ENCODE measurements at regions not wholly inside any gene's neighbourhood (a gene's known extent, or its start where the extent isn't known, plus 50 kb on each side); places are given as distances from the start of the nearest gene placed in this dataset.

DNA sequence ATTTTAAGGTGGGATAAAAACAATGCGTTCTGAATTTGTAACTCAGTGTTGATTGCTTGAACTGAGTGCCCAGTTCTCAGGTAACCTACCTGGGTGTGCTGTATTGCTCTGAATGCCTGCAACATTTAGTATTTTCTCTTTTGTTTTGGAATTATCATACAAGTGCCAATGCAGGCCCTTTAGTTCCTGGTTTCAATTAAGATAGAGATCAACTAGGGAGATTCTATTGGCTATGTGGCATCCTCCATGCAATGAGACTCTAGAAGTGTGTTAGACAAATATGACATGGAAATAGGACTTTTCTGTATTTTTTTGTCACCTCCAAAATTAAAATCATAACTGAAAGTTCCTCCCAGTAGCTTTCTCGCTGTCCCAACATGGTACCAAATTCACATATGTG lies 438.7 kb upstream of the IGFBP7 start:
- no peaks in the 10 kb centered on the region for H3K27me3 Mint-ChIP-seq
- H3K27ac Mint-ChIP-seq (ENCODE audit: low read depth), result no peak overlapping the region
- no peak for ATAC-seq (replicated peaks; ENCODE audit: extremely low read depth, poor library complexity, severe bottlenecking)
- H3K4me1 Mint-ChIP-seq, result no peaks in the 10 kb centered on the region
- DNase-seq (ENCODE audit: low spot score in 2 of 2), result no peak
- H3K36me3 Mint-ChIP-seq (ENCODE audit: insufficient read depth), result no peaks in the 10 kb centered on the region
- no peaks in the 10 kb centered on the region for H3K9me3 Mint-ChIP-seq
- H3K4me3 Mint-ChIP-seq, result no peak overlapping the region

DNA sequence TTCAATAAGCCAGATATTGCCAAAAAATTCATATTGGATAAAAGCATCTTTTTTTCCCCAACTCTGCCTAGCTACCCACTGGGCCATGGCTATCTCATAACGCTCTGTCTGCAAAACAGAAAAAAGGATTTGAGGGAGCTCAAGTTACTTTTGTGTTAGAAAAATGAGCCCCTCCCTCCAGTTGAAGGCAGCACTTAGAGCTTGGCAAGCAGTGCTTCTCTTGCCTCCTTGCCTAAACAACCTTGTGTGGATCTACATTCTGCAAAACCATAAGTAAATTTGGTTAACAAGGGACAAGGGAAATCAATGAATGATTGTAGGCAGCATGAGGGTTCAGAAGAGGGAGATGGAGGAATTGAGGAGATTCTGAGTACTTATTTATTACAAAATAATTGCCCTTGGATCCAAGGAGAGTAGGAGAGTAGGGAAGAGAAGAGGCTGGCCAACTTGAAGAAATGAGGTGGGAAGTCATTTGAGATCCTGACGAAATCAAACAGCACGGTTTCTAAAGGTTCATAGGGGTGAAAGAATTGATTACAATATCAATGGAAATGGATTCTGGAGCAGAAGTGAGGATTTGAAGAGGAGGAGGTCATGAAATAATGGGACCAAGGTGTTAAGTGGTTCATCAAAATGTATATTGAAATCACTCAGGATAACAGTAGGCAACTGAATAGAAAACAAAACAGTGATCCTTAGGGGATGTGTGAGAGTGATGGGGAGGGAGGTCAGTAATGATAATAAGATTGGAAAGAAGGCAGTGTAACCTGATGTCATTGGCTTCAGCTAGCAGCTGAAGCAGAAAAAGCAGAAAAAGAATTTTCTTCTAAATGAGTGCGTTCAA lies 434.8 kb upstream of the IGFBP7 start:
- ATAC-seq (replicated peaks; ENCODE audit: extremely low read depth, poor library complexity, severe bottlenecking) (no peak), DNase-seq (ENCODE audit: low spot score in 2 of 2) (no peak)
- Mint-ChIP-seq H3K36me3 (ENCODE audit: insufficient read depth) (no peaks in the 10 kb centered on the region), H3K4me3 (no peak overlapping the region), H3K4me1 (no peaks in the 10 kb centered on the region), H3K9me3 (no peaks in the 10 kb centered on the region), H3K27me3 (no peaks in the 10 kb centered on the region), H3K27ac (ENCODE audit: low read depth) (no peak overlapping the region)

DNA sequence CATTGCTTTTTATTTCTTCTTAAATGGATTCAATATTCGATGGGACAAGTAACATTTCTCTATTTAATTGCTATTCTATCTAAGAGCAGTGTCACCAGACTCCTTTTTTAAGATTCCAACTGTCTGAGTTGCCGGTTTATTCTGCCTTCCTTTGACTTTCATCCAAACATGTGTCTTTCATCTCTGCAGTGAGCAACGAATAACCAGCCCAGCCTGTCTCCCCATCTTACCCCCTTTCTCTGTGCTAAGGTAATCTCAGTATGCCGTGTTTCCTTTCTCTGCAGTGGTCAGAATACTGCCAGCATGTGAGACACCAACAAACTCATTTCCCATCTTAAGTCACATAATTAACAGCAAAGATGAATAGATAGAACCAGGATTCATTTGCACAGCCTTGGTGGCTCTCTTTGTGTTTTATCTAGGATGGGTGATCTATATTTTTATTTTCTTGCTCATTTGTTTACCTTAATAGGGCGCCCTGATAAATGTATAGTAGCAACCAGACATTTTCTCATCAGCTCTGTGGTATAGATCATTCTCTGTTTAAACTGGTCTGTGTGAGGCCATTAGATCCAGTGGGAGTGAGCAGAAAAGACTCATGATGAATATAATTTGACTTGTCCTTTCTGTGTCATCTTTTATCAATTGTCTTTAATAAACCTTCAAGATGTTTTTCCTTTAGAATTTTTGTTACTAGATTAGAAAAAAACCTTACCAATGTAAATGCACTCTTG lies 394.8 kb upstream of the IGFBP7 start:
- Mint-ChIP-seq H3K4me1 (no peaks in the 10 kb centered on the region), H3K27ac (ENCODE audit: low read depth) (no peak overlapping the region), H3K36me3 (ENCODE audit: insufficient read depth) (no peaks in the 10 kb centered on the region), H3K4me3 (no peak overlapping the region), H3K27me3 (no peaks in the 10 kb centered on the region), H3K9me3 (peaks cover 16% of the 10 kb centered on the region)
- ATAC-seq (replicated peaks; ENCODE audit: extremely low read depth, poor library complexity, severe bottlenecking) (no peak), DNase-seq (ENCODE audit: low spot score in 2 of 2) (no peak)

DNA sequence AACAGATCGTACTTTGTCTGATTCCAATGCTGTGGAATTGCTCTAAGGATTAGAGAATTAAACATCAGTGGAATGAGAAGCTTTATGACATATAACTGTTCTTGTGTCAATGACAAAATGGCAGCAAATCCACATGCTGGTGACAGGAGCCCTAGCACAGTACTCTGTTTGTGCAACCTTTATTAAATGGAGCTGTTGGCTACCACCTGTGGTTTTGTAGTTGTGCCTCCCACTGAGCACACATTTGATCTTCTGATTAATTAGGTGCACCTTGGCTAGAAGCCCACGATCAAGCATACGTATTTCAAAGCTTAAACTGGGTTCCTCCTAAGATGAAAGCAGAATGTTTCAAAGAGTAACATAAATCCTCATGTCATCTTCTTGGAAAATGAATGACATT lies 394.0 kb upstream of the IGFBP7 start:
- Mint-ChIP-seq H3K27me3 (no peaks in the 10 kb centered on the region), H3K27ac (ENCODE audit: low read depth) (no peak overlapping the region), H3K9me3 (peaks cover 10% of the 10 kb centered on the region), H3K4me3 (no peak overlapping the region), H3K4me1 (no peaks in the 10 kb centered on the region), H3K36me3 (ENCODE audit: insufficient read depth) (no peaks in the 10 kb centered on the region)
- ATAC-seq (replicated peaks; ENCODE audit: extremely low read depth, poor library complexity, severe bottlenecking) (no peak), DNase-seq (ENCODE audit: low spot score in 2 of 2) (no peak)

DNA sequence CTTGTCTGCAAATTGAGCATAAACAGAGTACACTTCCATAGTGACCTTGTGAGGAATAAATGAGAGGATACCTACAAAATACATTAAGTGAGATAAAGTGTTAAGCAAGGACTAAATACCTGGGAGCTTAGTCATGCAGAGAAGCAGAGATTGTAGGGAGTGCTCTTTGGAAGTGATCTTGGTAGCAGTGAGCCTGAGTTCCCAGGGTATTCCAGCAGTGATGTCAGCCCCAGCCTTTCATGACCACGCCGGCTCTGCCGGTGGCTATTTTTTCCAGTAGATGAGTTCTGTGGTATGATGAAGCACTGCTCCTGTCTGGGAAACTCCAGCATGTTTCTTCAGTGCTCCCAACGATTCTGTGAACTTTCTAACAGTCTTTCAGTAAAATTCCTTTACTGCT lies 391.5 kb upstream of the IGFBP7 start:
- no peak for DNase-seq (ENCODE audit: low spot score in 2 of 2)
- no peaks in the 10 kb centered on the region for H3K36me3 Mint-ChIP-seq (ENCODE audit: insufficient read depth)
- no peak overlapping the region for H3K4me3 Mint-ChIP-seq

DNA sequence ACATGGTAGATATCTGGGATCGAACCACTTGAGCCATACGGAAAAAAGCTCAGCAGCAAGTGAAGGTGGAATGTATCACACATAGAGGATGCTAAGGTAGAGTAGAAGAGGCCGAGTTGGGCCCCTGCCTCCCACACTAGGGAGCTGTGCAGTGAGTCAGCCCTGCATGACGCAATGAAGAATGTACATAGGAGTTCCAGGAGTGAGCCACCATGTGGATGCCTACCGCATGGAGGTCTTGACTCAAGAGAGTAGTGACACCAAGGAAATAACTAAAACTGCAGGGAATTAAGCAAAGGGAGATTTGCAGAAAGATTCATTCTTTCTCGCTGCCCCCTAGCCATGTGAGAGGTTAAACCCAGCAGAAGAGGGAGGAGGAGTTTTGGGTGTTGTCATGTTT lies 389.6 kb upstream of the IGFBP7 start:
- Mint-ChIP-seq H3K4me3 (no peak overlapping the region), H3K27me3 (no peaks in the 10 kb centered on the region), H3K36me3 (ENCODE audit: insufficient read depth) (no peaks in the 10 kb centered on the region), H3K27ac (ENCODE audit: low read depth) (no peak overlapping the region), H3K4me1 (no peaks in the 10 kb centered on the region), H3K9me3 (peaks cover 18% of the 10 kb centered on the region)
- no peak for DNase-seq (ENCODE audit: low spot score in 2 of 2)
- no peak for ATAC-seq (replicated peaks; ENCODE audit: extremely low read depth, poor library complexity, severe bottlenecking)

More for the DNA sequence above, 391.5 kb upstream of the IGFBP7 start:
- Mint-ChIP-seq H3K27ac (ENCODE audit: low read depth) (no peak overlapping the region), H3K4me1 (no peaks in the 10 kb centered on the region), H3K27me3 (no peaks in the 10 kb centered on the region), H3K9me3 (peaks cover 18% of the 10 kb centered on the region)
- ATAC-seq (replicated peaks; ENCODE audit: extremely low read depth, poor library complexity, severe bottlenecking), result no peak

DNA sequence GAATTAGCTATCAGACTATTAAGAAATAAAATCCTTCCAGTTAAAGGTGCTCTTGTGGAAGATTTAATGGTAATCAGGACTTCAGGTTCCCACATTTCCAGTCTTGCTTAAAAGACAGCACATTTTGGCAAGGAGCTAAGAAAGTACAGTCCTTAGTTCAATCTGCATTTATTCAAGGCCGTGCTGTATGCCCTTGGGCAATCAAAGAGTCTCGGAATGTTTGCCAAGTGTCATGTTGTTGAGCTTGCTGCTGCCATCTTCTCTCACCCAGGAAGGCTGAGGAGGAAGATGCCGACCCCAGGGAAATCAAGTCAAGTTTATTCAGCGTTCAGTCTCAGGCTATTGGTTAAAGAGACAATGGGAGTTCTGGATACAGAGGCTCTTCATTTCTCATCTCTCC lies 388.1 kb upstream of the IGFBP7 start:
- H3K4me1 Mint-ChIP-seq, result no peaks in the 10 kb centered on the region
- H3K27ac Mint-ChIP-seq (ENCODE audit: low read depth), result no peak overlapping the region
- H3K27me3 Mint-ChIP-seq, result no peaks in the 10 kb centered on the region
- ATAC-seq (replicated peaks; ENCODE audit: extremely low read depth, poor library complexity, severe bottlenecking), result no peak
- no peaks in the 10 kb centered on the region for H3K36me3 Mint-ChIP-seq (ENCODE audit: insufficient read depth)
- H3K4me3 Mint-ChIP-seq, result no peak overlapping the region
- DNase-seq (ENCODE audit: low spot score in 2 of 2), result no peak
- H3K9me3 Mint-ChIP-seq, result peaks cover 24% of the 10 kb centered on the region

DNA sequence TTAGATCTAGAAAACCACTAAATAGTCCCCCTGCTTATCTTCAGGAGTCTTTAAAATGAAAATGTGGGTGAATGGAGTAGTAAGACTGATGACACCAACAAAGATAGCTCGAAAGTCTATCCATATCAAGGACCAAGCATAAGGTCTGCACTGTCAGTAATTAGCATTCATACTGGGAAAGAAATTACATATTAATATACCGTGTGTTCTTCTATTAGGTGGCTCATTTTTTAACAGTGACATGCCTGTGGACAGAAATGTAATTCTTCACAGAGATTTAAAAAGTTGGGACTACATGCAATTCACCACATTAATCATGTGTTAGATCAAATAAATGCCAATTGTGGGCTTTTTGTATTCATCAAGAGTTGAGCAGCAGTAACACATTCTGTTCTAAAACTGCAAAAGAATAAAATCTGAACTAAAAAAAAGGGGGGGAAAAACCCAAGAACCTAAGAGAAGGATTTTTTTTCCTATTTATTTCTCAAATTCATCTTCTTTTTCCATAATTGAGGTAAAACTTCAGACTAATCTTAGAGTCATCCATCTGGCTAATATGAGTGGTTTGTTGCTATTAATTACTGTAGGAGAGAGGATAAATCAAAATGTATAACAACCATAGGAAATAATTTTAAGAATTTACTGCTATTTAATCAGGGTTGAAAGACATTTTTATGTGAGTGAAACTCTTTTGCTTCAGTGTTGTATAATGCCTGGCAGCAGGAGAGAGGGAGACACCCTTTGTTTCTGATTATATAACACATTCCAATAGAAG lies 386.7 kb upstream of the IGFBP7 start:
- Mint-ChIP-seq H3K27me3 (no peaks in the 10 kb centered on the region), H3K4me3 (no peak overlapping the region), H3K9me3 (peaks cover 24% of the 10 kb centered on the region), H3K4me1 (no peaks in the 10 kb centered on the region), H3K27ac (ENCODE audit: low read depth) (no peak overlapping the region), H3K36me3 (ENCODE audit: insufficient read depth) (no peaks in the 10 kb centered on the region)
- DNase-seq (ENCODE audit: low spot score in 2 of 2) (no peak), ATAC-seq (replicated peaks; ENCODE audit: extremely low read depth, poor library complexity, severe bottlenecking) (no peak)

DNA sequence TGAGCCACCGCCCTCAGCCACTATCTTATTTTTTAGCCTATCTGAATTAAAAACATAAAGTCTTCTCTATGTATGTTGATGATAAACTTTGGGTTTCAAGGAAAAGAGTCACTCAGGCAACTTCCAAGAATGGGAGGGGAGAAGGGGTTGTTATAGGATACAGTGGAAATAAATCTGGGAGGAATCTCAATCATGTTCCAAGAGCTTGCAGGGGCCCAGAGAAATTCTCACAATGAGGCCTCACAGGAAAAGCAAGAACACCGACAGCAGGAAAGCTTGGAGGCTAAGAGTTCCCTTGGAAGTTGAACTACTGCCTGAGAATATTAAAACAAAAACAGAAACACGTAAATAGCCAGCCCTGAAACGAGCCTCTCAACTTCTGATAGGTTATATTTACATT lies 384.6 kb upstream of the IGFBP7 start:
- H3K4me1 Mint-ChIP-seq, result no peaks in the 10 kb centered on the region
- H3K36me3 Mint-ChIP-seq (ENCODE audit: insufficient read depth), result no peaks in the 10 kb centered on the region
- no peak overlapping the region for H3K4me3 Mint-ChIP-seq
- no peak for ATAC-seq (replicated peaks; ENCODE audit: extremely low read depth, poor library complexity, severe bottlenecking)
- H3K9me3 Mint-ChIP-seq, result peaks cover 19% of the 10 kb centered on the region
- no peak overlapping the region for H3K27ac Mint-ChIP-seq (ENCODE audit: low read depth)
- no peak for DNase-seq (ENCODE audit: low spot score in 2 of 2)
- no peaks in the 10 kb centered on the region for H3K27me3 Mint-ChIP-seq

DNA sequence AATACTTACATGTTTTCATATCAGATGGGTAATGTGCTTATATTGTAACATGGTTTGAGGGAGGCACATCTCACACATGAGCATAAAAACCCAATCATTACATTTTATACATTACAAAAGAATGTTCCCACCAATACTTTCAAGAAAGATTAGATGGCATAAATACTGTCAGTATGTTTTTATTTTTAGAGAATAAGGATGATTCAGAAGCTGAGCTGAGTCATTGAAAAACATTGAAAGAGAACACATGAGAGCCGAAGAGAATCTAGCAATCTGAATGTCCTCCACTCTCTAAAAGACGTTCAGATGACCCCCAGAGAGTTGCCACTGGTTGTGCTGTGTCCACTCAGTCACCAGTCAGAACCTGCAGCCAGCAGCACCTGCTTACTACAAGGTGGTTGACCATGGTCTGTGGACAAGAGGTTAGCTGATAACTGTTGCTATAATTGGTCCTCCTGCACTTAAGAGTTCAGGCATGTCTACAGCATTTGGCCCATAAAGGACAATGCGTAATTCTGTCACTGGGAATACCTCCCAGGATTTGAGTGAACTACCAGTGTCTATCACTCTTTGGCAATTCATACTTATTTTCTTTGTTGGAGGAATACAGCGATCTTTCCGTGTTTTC lies 382.2 kb upstream of the IGFBP7 start:
- no peaks in the 10 kb centered on the region for H3K4me1 Mint-ChIP-seq
- peaks cover 12% of the 10 kb centered on the region for H3K9me3 Mint-ChIP-seq
- no peak overlapping the region for H3K4me3 Mint-ChIP-seq
- H3K27ac Mint-ChIP-seq (ENCODE audit: low read depth), result no peak overlapping the region
- H3K36me3 Mint-ChIP-seq (ENCODE audit: insufficient read depth), result no peaks in the 10 kb centered on the region
- ATAC-seq (replicated peaks; ENCODE audit: extremely low read depth, poor library complexity, severe bottlenecking) (no peak), DNase-seq (ENCODE audit: low spot score in 2 of 2) (no peak)
- no peaks in the 10 kb centered on the region for H3K27me3 Mint-ChIP-seq

DNA sequence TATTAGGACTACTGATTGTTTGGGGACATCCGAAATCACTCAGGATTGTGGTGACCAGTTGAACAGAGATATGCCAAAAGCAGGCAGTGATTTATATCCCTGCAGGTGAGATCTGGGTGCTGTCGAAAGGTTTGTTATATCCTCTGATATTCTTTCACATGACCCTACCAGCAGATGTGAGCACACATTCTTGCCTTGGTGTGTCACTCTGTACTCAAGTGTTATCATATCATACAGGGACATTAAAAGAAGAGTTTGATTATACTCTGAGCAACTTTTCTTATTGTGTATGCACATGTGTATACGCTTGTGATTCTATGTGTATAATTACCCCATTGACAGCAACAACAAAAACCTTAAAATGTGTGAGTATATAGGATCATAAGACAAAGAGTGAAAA lies 381.2 kb upstream of the IGFBP7 start:
- no peak overlapping the region for H3K27ac Mint-ChIP-seq (ENCODE audit: low read depth)
- DNase-seq (ENCODE audit: low spot score in 2 of 2), result no peak
- peaks cover 16% of the 10 kb centered on the region for H3K9me3 Mint-ChIP-seq
- H3K4me3 Mint-ChIP-seq, result no peak overlapping the region
- no peaks in the 10 kb centered on the region for H3K27me3 Mint-ChIP-seq
- no peak for ATAC-seq (replicated peaks; ENCODE audit: extremely low read depth, poor library complexity, severe bottlenecking)
- H3K4me1 Mint-ChIP-seq, result no peaks in the 10 kb centered on the region
- no peaks in the 10 kb centered on the region for H3K36me3 Mint-ChIP-seq (ENCODE audit: insufficient read depth)

DNA sequence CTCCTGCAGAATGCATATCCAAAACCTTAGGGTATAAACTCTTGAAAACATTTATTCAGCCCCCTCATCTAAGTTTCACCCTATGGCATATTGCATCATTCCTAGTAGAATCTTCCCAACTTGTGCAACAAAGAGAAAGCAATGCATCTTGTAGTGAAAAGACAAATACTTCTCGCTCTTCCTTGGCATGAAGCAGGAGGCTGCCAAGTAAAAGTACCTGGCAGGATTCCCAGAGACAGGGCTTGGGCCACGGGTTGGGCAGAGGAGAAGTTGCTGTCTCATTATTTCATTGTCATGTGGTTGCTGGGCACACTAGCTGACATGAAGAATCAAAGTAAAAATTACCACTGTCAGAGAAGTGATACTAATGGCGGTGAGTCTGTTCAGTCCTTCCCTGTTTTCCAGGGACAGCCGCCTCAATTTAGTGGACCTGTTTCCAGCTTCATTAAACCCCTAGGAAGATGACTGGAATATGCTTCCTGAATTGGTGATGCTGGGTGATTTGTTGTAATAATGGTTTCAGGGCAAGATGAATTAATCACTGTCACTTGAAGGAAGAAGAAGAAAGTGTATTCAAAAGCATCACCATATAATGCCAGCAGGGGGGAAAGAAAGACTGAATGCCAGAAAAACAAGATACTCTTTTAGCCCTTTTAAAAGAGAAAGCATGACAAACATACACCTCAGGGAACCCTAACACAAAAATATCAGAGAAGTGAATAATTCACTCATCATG lies 380.5 kb upstream of the IGFBP7 start:
- H3K27me3 Mint-ChIP-seq, result no peaks in the 10 kb centered on the region
- DNase-seq (ENCODE audit: low spot score in 2 of 2) (no peak), ATAC-seq (replicated peaks; ENCODE audit: extremely low read depth, poor library complexity, severe bottlenecking) (no peak)
- no peak overlapping the region for H3K27ac Mint-ChIP-seq (ENCODE audit: low read depth)
- H3K4me3 Mint-ChIP-seq, result no peak overlapping the region
- H3K4me1 Mint-ChIP-seq, result no peaks in the 10 kb centered on the region
- H3K9me3 Mint-ChIP-seq, result peaks cover 16% of the 10 kb centered on the region
- H3K36me3 Mint-ChIP-seq (ENCODE audit: insufficient read depth), result no peaks in the 10 kb centered on the region

Data from central memory CD8-positive, alpha-beta T cell (primary cell).